Left lung (tissue), 4 donors: ENCODE measurements at regions not wholly inside any gene's neighbourhood (a gene's known extent, or its start where the extent isn't known, plus 50 kb on each side); places are given as distances from the start of the nearest gene placed in this dataset.

Experiments used
- ATAC-seq: fragments of 200-7000 bp; cut with Tn5 transposase; one replicate; pipeline ENCODE4 v1.9.1; 2020; ENCODE audit warnings: moderate library complexity
- DNase-seq, 4 donors: peaks; one replicate each; pipeline ENCODE4 v3.0.0-alpha.2; 2013 to 2020
- H3K27ac ChIP-seq, 2 donors: fragments of 200-600 bp; sonication (generic) in 1 of 2; one replicate each; pipeline versions ENCODE4 v1.5.0 to v1.8.0; 2020 to 2021
- H3K27me3 ChIP-seq, 2 donors: fragments of 200-600 bp; sonication (generic) in 1 of 2; one replicate each; pipeline versions ENCODE4 v1.5.0 to v1.8.0; 2020 to 2021
- H3K36me3 ChIP-seq, 2 donors: fragments of 200-600 bp; sonication (generic) in 1 of 2; one replicate each; pipeline versions ENCODE4 v1.5.0 to v1.8.0; 2020 to 2021
- H3K4me1 ChIP-seq, 2 donors: fragments of 200-600 bp; one replicate each; pipeline ENCODE4 v1.8.0; 2021
- H3K4me3 ChIP-seq, 2 donors: fragments of 200-600 bp; sonication (generic) in 1 of 2; one replicate each; pipeline versions ENCODE4 v1.5.0 to v1.8.0; 2020 to 2021; ENCODE audit warnings: mild to moderate bottlenecking in 1 of 2
- H3K9me3 ChIP-seq, 2 donors: fragments of 200-600 bp; sonication (generic) in 1 of 2; one replicate each; pipeline versions ENCODE4 v1.5.0 to v1.8.0; 2020 to 2021
- intact Hi-C, 2 donors: fragments of 100-400 bp; cut with DNase I; formaldehyde crosslinking; loops; one replicate each; pipeline versions ENCODE4 v1.11.2 to v1.14.2; 2022
- TF ChIP-seq, protein P1 (sequence below), 2 donors: fragments of 200-600 bp; sonication (generic) in 1 of 2; IDR thresholded peaks; one replicate each; pipeline versions ENCODE4 v1.5.0 to v1.8.0; 2021; ENCODE audit warnings: antibody characterized with exemption in 2 of 2
- donor health status: DM: no; HTN: yes; CAD: no.
- donor health status: DM: no; HTN: no; CAD: no.

DNA sequence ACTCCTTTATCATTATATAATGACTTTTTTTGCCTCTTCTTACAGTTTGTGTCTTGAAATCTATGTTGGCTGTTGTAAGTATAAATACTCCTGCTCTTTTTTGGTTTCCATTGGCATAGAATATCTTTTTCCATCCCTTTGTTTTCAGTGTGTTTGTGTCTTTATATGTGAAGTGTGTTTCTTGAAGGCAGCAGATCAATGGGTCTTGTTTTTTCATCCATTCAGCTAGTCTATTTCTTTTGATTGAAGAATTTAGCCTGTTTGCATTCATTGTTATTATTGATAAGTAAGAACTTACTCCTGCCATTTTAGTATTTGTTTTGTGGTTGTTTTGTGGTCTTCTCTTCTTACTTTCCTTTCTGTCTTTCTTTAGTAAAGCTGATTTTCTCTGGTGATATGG is 322.8 kb downstream of the PLA2G4A start:
- no peak for DNase-seq
- TF ChIP-seq, protein P1, sequence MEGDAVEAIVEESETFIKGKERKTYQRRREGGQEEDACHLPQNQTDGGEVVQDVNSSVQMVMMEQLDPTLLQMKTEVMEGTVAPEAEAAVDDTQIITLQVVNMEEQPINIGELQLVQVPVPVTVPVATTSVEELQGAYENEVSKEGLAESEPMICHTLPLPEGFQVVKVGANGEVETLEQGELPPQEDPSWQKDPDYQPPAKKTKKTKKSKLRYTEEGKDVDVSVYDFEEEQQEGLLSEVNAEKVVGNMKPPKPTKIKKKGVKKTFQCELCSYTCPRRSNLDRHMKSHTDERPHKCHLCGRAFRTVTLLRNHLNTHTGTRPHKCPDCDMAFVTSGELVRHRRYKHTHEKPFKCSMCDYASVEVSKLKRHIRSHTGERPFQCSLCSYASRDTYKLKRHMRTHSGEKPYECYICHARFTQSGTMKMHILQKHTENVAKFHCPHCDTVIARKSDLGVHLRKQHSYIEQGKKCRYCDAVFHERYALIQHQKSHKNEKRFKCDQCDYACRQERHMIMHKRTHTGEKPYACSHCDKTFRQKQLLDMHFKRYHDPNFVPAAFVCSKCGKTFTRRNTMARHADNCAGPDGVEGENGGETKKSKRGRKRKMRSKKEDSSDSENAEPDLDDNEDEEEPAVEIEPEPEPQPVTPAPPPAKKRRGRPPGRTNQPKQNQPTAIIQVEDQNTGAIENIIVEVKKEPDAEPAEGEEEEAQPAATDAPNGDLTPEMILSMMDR (IDR thresholded peaks at IDR 0.05), result no peak

DNA sequence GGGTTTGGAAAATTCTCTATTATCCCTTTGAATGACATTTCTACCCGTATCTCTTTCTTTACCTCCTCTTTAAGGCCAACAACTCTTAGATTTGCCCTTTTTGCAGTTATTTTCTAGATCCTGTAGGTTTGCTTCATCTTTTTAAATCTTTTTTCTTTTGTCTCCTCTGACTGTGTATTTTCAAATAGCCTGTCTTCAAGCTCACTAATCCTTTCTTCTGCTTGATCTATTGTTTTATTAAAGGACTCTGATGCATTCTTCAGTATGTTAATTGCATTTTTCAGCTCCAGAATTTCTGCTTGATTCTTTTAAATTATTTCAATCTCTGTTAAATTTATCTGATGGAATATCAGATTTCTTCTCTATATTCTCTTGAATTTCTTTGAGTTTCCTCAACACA is 324.3 kb downstream of the PLA2G4A start:
- intact Hi-C loops, result no loop called here
- no peak for ATAC-seq

More for the DNA sequence above, 322.8 kb downstream of the PLA2G4A start:
- intact Hi-C loops, result no loop called here
- peaks cover 0 to 40% of the 10 kb centered on the region in 2 donors for H3K9me3 ChIP-seq
- no peak overlapping the region for H3K4me3 ChIP-seq
- H3K27ac ChIP-seq, result no peak overlapping the region
- no peaks in the 10 kb centered on the region for H3K4me1 ChIP-seq
- no peaks in the 10 kb centered on the region for H3K36me3 ChIP-seq
- no peaks in the 10 kb centered on the region for H3K27me3 ChIP-seq
- no peak for ATAC-seq

DNA sequence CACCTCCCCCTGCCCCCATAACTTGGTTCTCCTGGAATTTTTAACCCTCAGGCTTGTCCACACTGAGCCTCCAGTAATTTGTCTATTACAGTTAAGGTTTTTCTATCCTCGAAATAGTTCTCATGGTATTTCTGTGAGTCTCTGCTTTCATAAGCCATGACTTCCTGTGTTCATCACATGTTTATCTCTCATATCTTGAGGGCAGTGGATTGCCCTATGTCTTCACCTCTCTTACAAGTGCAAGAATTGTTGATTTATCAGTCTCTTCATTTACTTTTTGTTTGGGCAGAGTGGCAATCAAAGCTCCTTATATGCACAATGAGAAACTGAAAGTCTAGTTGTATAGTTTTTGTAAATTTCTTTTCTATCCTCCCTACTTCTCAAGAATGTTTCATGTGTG is 328.4 kb downstream of the PLA2G4A start:
- Histone ChIP-seq H3K27ac (no peak overlapping the region), H3K9me3 (peaks cover 0 to 21% of the 10 kb centered on the region in 2 donors), H3K4me3 (no peak overlapping the region), H3K27me3 (no peaks in the 10 kb centered on the region), H3K36me3 (no peaks in the 10 kb centered on the region), H3K4me1 (no peaks in the 10 kb centered on the region)
- no peak for ATAC-seq
- no peak for DNase-seq
- TF ChIP-seq, protein P1 (IDR thresholded peaks at IDR 0.05), result no peak
- intact Hi-C loops, result no loop called here

More for the DNA sequence above, 324.3 kb downstream of the PLA2G4A start:
- H3K27ac ChIP-seq, result no peak overlapping the region
- no peaks in the 10 kb centered on the region for H3K27me3 ChIP-seq
- no peaks in the 10 kb centered on the region for H3K36me3 ChIP-seq
- TF ChIP-seq, protein P1 (IDR thresholded peaks at IDR 0.05), result no peak
- no peaks in the 10 kb centered on the region for H3K4me1 ChIP-seq
- DNase-seq, result no peak
- no peak overlapping the region for H3K4me3 ChIP-seq
- H3K9me3 ChIP-seq, result peaks cover 0 to 40% of the 10 kb centered on the region in 2 donors

DNA sequence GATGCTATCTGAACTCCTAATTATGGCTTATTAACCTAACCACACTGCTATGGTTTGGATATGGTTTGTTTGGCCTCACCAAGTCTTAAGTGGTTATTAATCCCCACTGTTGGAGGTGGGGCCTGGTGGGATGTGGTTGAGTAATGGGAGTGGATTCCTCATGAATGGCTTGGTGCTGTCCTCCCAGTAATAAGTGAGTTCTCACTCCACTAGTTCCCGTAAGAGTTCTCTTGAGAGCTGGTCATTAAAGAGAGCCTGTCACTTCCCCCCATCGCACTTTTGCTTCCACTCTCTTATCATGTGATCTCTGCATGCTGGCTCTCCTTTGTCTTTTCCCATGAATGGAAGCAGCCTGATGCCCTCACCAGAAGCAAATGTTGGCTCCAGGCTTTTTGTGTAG is 328.8 kb downstream of the PLA2G4A start:
- TF ChIP-seq, protein P1 (IDR thresholded peaks at IDR 0.05), result no peak
- Histone ChIP-seq H3K27me3 (no peaks in the 10 kb centered on the region), H3K36me3 (no peaks in the 10 kb centered on the region), H3K9me3 (peaks cover 0 to 16% of the 10 kb centered on the region in 2 donors), H3K4me3 (no peak overlapping the region), H3K27ac (no peak overlapping the region), H3K4me1 (no peaks in the 10 kb centered on the region)
- ATAC-seq (no peak), DNase-seq (no peak)
- intact Hi-C loops, result no loop called here

DNA sequence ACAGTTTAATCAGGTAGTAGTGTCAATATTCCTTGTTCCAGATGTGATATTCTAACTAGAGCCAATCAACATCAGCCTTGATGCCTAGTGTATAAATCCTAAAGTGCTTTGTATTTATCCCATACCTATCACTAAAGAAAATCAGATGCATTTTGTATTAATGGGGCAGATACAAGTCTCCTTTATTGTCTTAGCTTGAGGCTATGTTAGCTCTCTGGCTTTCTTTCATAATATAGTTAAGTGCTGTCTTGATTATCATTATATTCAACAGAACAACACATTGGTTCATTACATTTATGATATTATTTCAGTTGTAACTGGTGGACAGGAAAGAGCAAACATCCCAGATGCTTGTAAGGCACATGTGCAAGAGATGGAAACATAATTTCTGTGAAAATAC is 338.8 kb downstream of the PLA2G4A start:
- ATAC-seq, result no peak
- Histone ChIP-seq H3K9me3 (peaks cover 0 to 11% of the 10 kb centered on the region in 2 donors), H3K4me3 (no peak overlapping the region), H3K27ac (no peak overlapping the region), H3K36me3 (no peaks in the 10 kb centered on the region), H3K4me1 (no peaks in the 10 kb centered on the region), H3K27me3 (no peaks in the 10 kb centered on the region)
- no peak for DNase-seq
- TF ChIP-seq, protein P1 (IDR thresholded peaks at IDR 0.05), result no peak
- intact Hi-C loops, result no loop called here
